Fibroblast of lung (primary cell): ENCODE measurements at regions not wholly inside any gene's neighbourhood (a gene's known extent, or its start where the extent isn't known, plus 50 kb on each side); places are given as distances from the start of the nearest gene placed in this dataset.

Experiments
- CTCF ChIP-seq, 2 donors: IDR thresholded peaks in 1 of 2; conservative IDR thresholded peaks in 1 of 2; 1 replicate in 1 of 2; 2 replicates in 1 of 2; pipeline ENCODE4 v1.5.1; 2011 to 2012; ENCODE audit warnings: low read length in 2 of 2, control low read depth in 1 of 2, inconsistent platforms in 1 of 2, low read depth in 1 of 2, mild to moderate bottlenecking in 1 of 2
- EZH2 ChIP-seq: IDR thresholded peaks from 2 replicates; pipeline ENCODE4 v1.5.1; 2012; ENCODE audit warnings: low read length, control low read depth, mild to moderate bottlenecking; ENCODE audit errors: missing control alignments

DNA sequence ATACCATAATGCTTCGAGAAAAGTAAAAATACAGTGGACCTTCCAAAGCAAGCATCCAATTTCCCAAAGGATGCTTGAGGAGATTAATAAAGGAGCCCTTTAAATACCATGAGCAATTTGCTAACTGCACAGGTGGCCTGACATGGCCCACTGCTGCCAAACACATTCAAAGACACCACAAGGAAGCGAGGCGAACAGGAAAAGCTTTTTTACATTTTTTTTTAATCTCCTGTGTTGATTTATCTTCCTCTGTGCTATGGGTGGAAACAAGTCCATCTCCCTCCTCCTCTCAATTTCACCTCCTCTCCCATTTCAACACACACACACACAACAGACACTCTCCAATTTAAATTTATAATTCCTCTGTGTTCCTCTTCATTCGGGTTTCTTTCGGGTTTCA is 243.4 kb downstream of the IGSF11 start:
- no peak for TF ChIP-seq EZH2
- no peak for TF ChIP-seq CTCF (conservative IDR thresholded peaks at IDR 0.05 in 1 of 2, IDR thresholded peaks at IDR 0.05 in 1 of 2; ENCODE audit: low read depth in 1 of 2, low read length in 2 of 2)
